Stimulated activated effector memory CD8-positive, alpha-beta T cell treated with anti-CD3 and anti-CD28 coated beads, Interleukin-12 subunit alpha, Interleukin-12 subunit beta, amount 100 ng/mL, for 72 hours (primary cell): ENCODE measurements at regions not wholly inside any gene's neighbourhood (a gene's known extent, or its start where the extent isn't known, plus 50 kb on each side); places are given as distances from the start of the nearest gene placed in this dataset.

Source experiments
- ATAC-seq: fragments of 150-1000 bp; cut with Tn5 transposase; 2 replicates; pipeline ENCODE4 v1.10.0; 2021
- DNase-seq, 2 donors: peaks; one replicate each; pipeline ENCODE4 v3.0.0; 2021 to 2022; ENCODE audit warnings: low spot score in 2 of 2
- H3K27ac Mint-ChIP-seq: one replicate; pipeline ENCODE4 v1.8.0; 2022; ENCODE audit warnings: mild to moderate bottlenecking, mixed read lengths
- H3K36me3 Mint-ChIP-seq: one replicate; pipeline ENCODE4 v1.8.0; 2022; ENCODE audit warnings: mild to moderate bottlenecking, mixed read lengths
- H3K4me1 Mint-ChIP-seq: one replicate; pipeline ENCODE4 v1.8.0; 2022; ENCODE audit warnings: mixed read lengths
- H3K4me3 Mint-ChIP-seq: one replicate; pipeline ENCODE4 v1.8.0; 2022; ENCODE audit warnings: mild to moderate bottlenecking, mixed read lengths
- H3K9me3 Mint-ChIP-seq: one replicate; pipeline ENCODE4 v1.8.0; 2022; ENCODE audit warnings: mixed read lengths

- H3K36me3 Mint-ChIP-seq, result no peaks in the 10 kb centered on the region
- no peak overlapping the region for H3K27ac Mint-ChIP-seq
- no peak overlapping the region for H3K4me3 Mint-ChIP-seq
- no peaks in the 10 kb centered on the region for H3K9me3 Mint-ChIP-seq
- ATAC-seq (no peak), DNase-seq (no peak)
- no peaks in the 10 kb centered on the region for H3K4me1 Mint-ChIP-seq
Measured at GRCh38 chr10:84074521-84074920, 64.8 kb upstream of the GHITM start.

GRCh38 chr10:84075226-84076046 lies 63.9 kb upstream of the GHITM start:
- ATAC-seq, result no peak
- H3K9me3 Mint-ChIP-seq, result no peaks in the 10 kb centered on the region
- no peak overlapping the region for H3K4me3 Mint-ChIP-seq
- H3K4me1 Mint-ChIP-seq, result no peaks in the 10 kb centered on the region
- no peaks in the 10 kb centered on the region for H3K36me3 Mint-ChIP-seq
- H3K27ac Mint-ChIP-seq, result no peak overlapping the region
- DNase-seq, result no peak

- no peak overlapping the region for H3K27ac Mint-ChIP-seq
- H3K36me3 Mint-ChIP-seq, result no peaks in the 10 kb centered on the region
- ATAC-seq, result no peak
- no peaks in the 10 kb centered on the region for H3K4me1 Mint-ChIP-seq
- H3K4me3 Mint-ChIP-seq, result no peak overlapping the region
- H3K9me3 Mint-ChIP-seq, result no peaks in the 10 kb centered on the region
- no peak for DNase-seq
Measured at GRCh38 chr10:84076047-84076388, 63.3 kb upstream of the GHITM start.

- H3K9me3 Mint-ChIP-seq, result no peaks in the 10 kb centered on the region
- no peaks in the 10 kb centered on the region for H3K36me3 Mint-ChIP-seq
- no peak overlapping the region for H3K27ac Mint-ChIP-seq
- no peaks in the 10 kb centered on the region for H3K4me1 Mint-ChIP-seq
- no peak overlapping the region for H3K4me3 Mint-ChIP-seq
- ATAC-seq (peak; percentile 45), DNase-seq (no peak)
Measured at GRCh38 chr10:84076540-84077195, 62.6 kb upstream of the GHITM start.

GRCh38 chr10:84077768-84078167 lies 61.5 kb upstream of the GHITM start:
- H3K4me1 Mint-ChIP-seq, result no peaks in the 10 kb centered on the region
- ATAC-seq (no peak), DNase-seq (no peak)
- H3K4me3 Mint-ChIP-seq, result no peak overlapping the region
- H3K27ac Mint-ChIP-seq, result no peak overlapping the region
- no peaks in the 10 kb centered on the region for H3K36me3 Mint-ChIP-seq
- no peaks in the 10 kb centered on the region for H3K9me3 Mint-ChIP-seq

- H3K9me3 Mint-ChIP-seq, result no peaks in the 10 kb centered on the region
- H3K4me3 Mint-ChIP-seq, result no peak overlapping the region
- DNase-seq, result no peak
- no peak overlapping the region for H3K27ac Mint-ChIP-seq
- ATAC-seq, result no peak
- no peaks in the 10 kb centered on the region for H3K36me3 Mint-ChIP-seq
- H3K4me1 Mint-ChIP-seq, result no peaks in the 10 kb centered on the region
Measured at GRCh38 chr10:84078771-84079170, 60.5 kb upstream of the GHITM start.

GRCh38 chr10:84084342-84084741 lies 55.0 kb upstream of the GHITM start:
- ATAC-seq, result no peak
- H3K9me3 Mint-ChIP-seq, result no peaks in the 10 kb centered on the region
- no peaks in the 10 kb centered on the region for H3K36me3 Mint-ChIP-seq
- no peaks in the 10 kb centered on the region for H3K4me1 Mint-ChIP-seq
- no peak overlapping the region for H3K4me3 Mint-ChIP-seq
- DNase-seq, result no peak
- no peak overlapping the region for H3K27ac Mint-ChIP-seq

- Mint-ChIP-seq H3K27ac (no peak overlapping the region), H3K4me1 (no peaks in the 10 kb centered on the region), H3K4me3 (no peak overlapping the region), H3K9me3 (no peaks in the 10 kb centered on the region), H3K36me3 (no peaks in the 10 kb centered on the region)
- DNase-seq (no peak), ATAC-seq (no peak)
Measured at GRCh38 chr10:84087202-84087601, 52.1 kb upstream of the GHITM start.

GRCh38 chr10:84088626-84089025 lies 50.7 kb upstream of the GHITM start:
- H3K36me3 Mint-ChIP-seq, result no peaks in the 10 kb centered on the region
- ATAC-seq, result no peak
- DNase-seq, result no peak

GRCh38 chr10:84089162-84089561 lies 50.1 kb upstream of the GHITM start:
- Mint-ChIP-seq H3K27ac (no peak overlapping the region), H3K4me3 (no peak overlapping the region), H3K4me1 (no peaks in the 10 kb centered on the region), H3K9me3 (no peaks in the 10 kb centered on the region), H3K36me3 (no peaks in the 10 kb centered on the region)
- DNase-seq, result no peak
- no peak for ATAC-seq

More at GRCh38 chr10:84088626-84089025, 50.7 kb upstream of the GHITM start:
- Mint-ChIP-seq H3K9me3 (no peaks in the 10 kb centered on the region), H3K4me3 (no peak overlapping the region), H3K4me1 (no peaks in the 10 kb centered on the region), H3K27ac (no peak overlapping the region)
